HS-5 (cell line): ENCODE measurements at regions not wholly inside any gene's neighbourhood (a gene's known extent, or its start where the extent isn't known, plus 50 kb on each side); places are given as distances from the start of the nearest gene placed in this dataset.
"Not testable (repeated sequence)": the region's sequence is repeated elsewhere in the genome, so short reads cannot be mapped to it uniquely, and the experiment has no call there.

Source experiments
- DNase-seq: peaks from one replicate; pipeline ENCODE4 v3.0.0-alpha.2; 2012; ENCODE audit warnings: low read depth

- peak; percentile 28 for DNase-seq
Observed at GRCh38 chr18:961644-962355, 57.1 kb downstream of the ADCYAP1 start.

GRCh38 chr18:963276-963675, 58.6 kb downstream of the ADCYAP1 start:
- DNase-seq = no peak

- DNase-seq = no peak
Observed at GRCh38 chr18:965921-966758, 61.5 kb downstream of the ADCYAP1 start.

GRCh38 chr18:966759-967576, 62.3 kb downstream of the ADCYAP1 start:
- DNase-seq = no peak

- DNase-seq = not testable (repeated sequence)
Observed at GRCh38 chr18:968910-969309, 64.2 kb downstream of the ADCYAP1 start.

- DNase-seq = not testable (repeated sequence)
Observed at GRCh38 chr18:969311-969710, 64.6 kb downstream of the ADCYAP1 start.

- not testable (repeated sequence) for DNase-seq
Observed at GRCh38 chr18:974606-975005, 69.9 kb downstream of the ADCYAP1 start.

GRCh38 chr18:976393-977128, 71.9 kb downstream of the ADCYAP1 start:
- DNase-seq = not testable (repeated sequence)

- DNase-seq = not testable (repeated sequence)
Observed at GRCh38 chr18:977327-977726, 72.7 kb downstream of the ADCYAP1 start.

- not testable (repeated sequence) for DNase-seq
Observed at GRCh38 chr18:977732-978131, 73.1 kb downstream of the ADCYAP1 start.

GRCh38 chr18:980586-980985, 75.9 kb downstream of the ADCYAP1 start:
- no peak for DNase-seq

GRCh38 chr18:984004-984403, 79.3 kb downstream of the ADCYAP1 start:
- DNase-seq = no peak

GRCh38 chr18:985212-985661, 80.6 kb downstream of the ADCYAP1 start:
- no peak for DNase-seq

GRCh38 chr18:986051-986450, 81.4 kb downstream of the ADCYAP1 start:
- no peak for DNase-seq

- no peak for DNase-seq
Observed at GRCh38 chr18:986552-986951, 81.9 kb downstream of the ADCYAP1 start.

GRCh38 chr18:987325-988186, 82.9 kb downstream of the ADCYAP1 start:
- DNase-seq = peak; percentile 30

GRCh38 chr18:989425-989824, 84.8 kb downstream of the ADCYAP1 start:
- no peak for DNase-seq

- DNase-seq = no peak
Observed at GRCh38 chr18:990197-990596, 85.5 kb downstream of the ADCYAP1 start.

GRCh38 chr18:991441-991840, 86.8 kb downstream of the ADCYAP1 start:
- DNase-seq = no peak

GRCh38 chr18:993560-993959, 88.9 kb downstream of the ADCYAP1 start:
- no peak for DNase-seq

GRCh38 chr18:995629-996028, 91.0 kb downstream of the ADCYAP1 start:
- DNase-seq = peak; percentile 60
